NT2/D1 (cell line): ENCODE measurements at regions not wholly inside any gene's neighbourhood (a gene's known extent, or its start where the extent isn't known, plus 50 kb on each side); places are given as distances from the start of the nearest gene placed in this dataset.

ENCODE experiments used
- SUZ12 ChIP-seq: IDR thresholded peaks from 2 replicates; pipeline ENCODE4 v1.6.1; 2011; ENCODE audit not compliant: insufficient read length, insufficient read depth; ENCODE audit errors: extremely low read depth
- YY1 ChIP-seq: IDR thresholded peaks from 2 replicates; pipeline ENCODE4 v1.6.1; 2011; ENCODE audit not compliant: insufficient read length, insufficient read depth
- ZNF274 ChIP-seq: IDR thresholded peaks from 2 replicates; pipeline ENCODE4 v1.6.1; 2011; ENCODE audit warnings: mild to moderate bottlenecking, low read depth, low read length

- no peak for TF ChIP-seq YY1
- no peak for TF ChIP-seq ZNF274
- no peak for TF ChIP-seq SUZ12
Measured at GRCh38 chr10:117652228-117653169, 110.0 kb downstream of the EMX2 start.
